Endothelial cell (in vitro differentiated cells): ENCODE measurements at regions not wholly inside any gene's neighbourhood (a gene's known extent, or its start where the extent isn't known, plus 50 kb on each side); places are given as distances from the start of the nearest gene placed in this dataset.

Experiments used
- DNase-seq: peaks from one replicate; pipeline ENCODE4 v3.0.0; 2021; ENCODE audit warnings: low spot score
- H3K27ac Mint-ChIP-seq: one replicate; pipeline ENCODE4 v1.8.0; 2021; ENCODE audit warnings: mixed read lengths, inconsistent platforms; ENCODE audit not compliant: unreplicated experiment
- H3K27me3 Mint-ChIP-seq: one replicate; pipeline ENCODE4 v1.8.0; 2021; ENCODE audit warnings: mild to moderate bottlenecking, moderate library complexity, mixed read lengths, inconsistent platforms; ENCODE audit not compliant: unreplicated experiment
- H3K36me3 Mint-ChIP-seq: one replicate; pipeline ENCODE4 v1.8.0; 2021; ENCODE audit warnings: mild to moderate bottlenecking, low read depth, mixed read lengths, inconsistent platforms; ENCODE audit not compliant: unreplicated experiment
- H3K4me1 Mint-ChIP-seq: one replicate; pipeline ENCODE4 v1.8.0; 2021; ENCODE audit warnings: mild to moderate bottlenecking, mixed read lengths, inconsistent platforms; ENCODE audit not compliant: unreplicated experiment
- H3K4me3 Mint-ChIP-seq: one replicate; pipeline ENCODE4 v1.8.0; 2021; ENCODE audit warnings: mild to moderate bottlenecking, mixed read lengths, inconsistent platforms; ENCODE audit not compliant: unreplicated experiment
- H3K9me3 Mint-ChIP-seq: one replicate; pipeline ENCODE4 v1.8.0; 2021; ENCODE audit warnings: mixed read lengths, inconsistent platforms; ENCODE audit not compliant: unreplicated experiment
- CTCF ChIP-seq: fragments of 200-600 bp; sonication (generic); IDR thresholded peaks from one replicate; pipeline ENCODE4 v1.5.0; 2021; ENCODE audit warnings: antibody characterized with exemption; ENCODE audit not compliant: unreplicated experiment

- no peaks in the 10 kb centered on the region for H3K27me3 Mint-ChIP-seq
- H3K4me3 Mint-ChIP-seq = no peak overlapping the region
- no peak overlapping the region for H3K27ac Mint-ChIP-seq
- H3K4me1 Mint-ChIP-seq = no peaks in the 10 kb centered on the region
- DNase-seq = no peak
- TF ChIP-seq CTCF = no peak
- H3K9me3 Mint-ChIP-seq = no peaks in the 10 kb centered on the region
- H3K36me3 Mint-ChIP-seq = no peaks in the 10 kb centered on the region
These were observed 371.8 kb upstream of the RPS23 start for GRCh38 chr5:82649943-82650342.

- Mint-ChIP-seq H3K9me3 (no peaks in the 10 kb centered on the region), H3K36me3 (no peaks in the 10 kb centered on the region), H3K27me3 (no peaks in the 10 kb centered on the region), H3K4me3 (no peak overlapping the region), H3K27ac (no peak overlapping the region), H3K4me1 (peaks cover 2% of the 10 kb centered on the region)
- DNase-seq = no peak
- TF ChIP-seq CTCF = no peak
These were observed 366.6 kb upstream of the RPS23 start for GRCh38 chr5:82644766-82645165.

- H3K4me1 Mint-ChIP-seq = peaks cover 2% of the 10 kb centered on the region
- DNase-seq = no peak
- H3K9me3 Mint-ChIP-seq = no peaks in the 10 kb centered on the region
- no peak overlapping the region for H3K27ac Mint-ChIP-seq
- TF ChIP-seq CTCF = no peak
- H3K27me3 Mint-ChIP-seq = no peaks in the 10 kb centered on the region
- no peak overlapping the region for H3K4me3 Mint-ChIP-seq
- no peaks in the 10 kb centered on the region for H3K36me3 Mint-ChIP-seq
These were observed 366.1 kb upstream of the RPS23 start for GRCh38 chr5:82644229-82644628.

GRCh38 chr5:82642313-82642712 lies 364.2 kb upstream of the RPS23 start:
- H3K27ac Mint-ChIP-seq = no peak overlapping the region
- no peak overlapping the region for H3K4me3 Mint-ChIP-seq
- H3K4me1 Mint-ChIP-seq = peaks cover 2% of the 10 kb centered on the region
- TF ChIP-seq CTCF = no peak
- no peaks in the 10 kb centered on the region for H3K27me3 Mint-ChIP-seq
- H3K36me3 Mint-ChIP-seq = no peaks in the 10 kb centered on the region
- DNase-seq = no peak
- H3K9me3 Mint-ChIP-seq = no peaks in the 10 kb centered on the region

GRCh38 chr5:82641331-82642003 lies 363.3 kb upstream of the RPS23 start:
- H3K4me1 Mint-ChIP-seq = peaks cover 2% of the 10 kb centered on the region
- H3K27ac Mint-ChIP-seq = no peak overlapping the region
- no peaks in the 10 kb centered on the region for H3K27me3 Mint-ChIP-seq
- DNase-seq = peak; percentile 41
- H3K9me3 Mint-ChIP-seq = no peaks in the 10 kb centered on the region
- peak; percentile 50 for TF ChIP-seq CTCF
- no peaks in the 10 kb centered on the region for H3K36me3 Mint-ChIP-seq
- no peak overlapping the region for H3K4me3 Mint-ChIP-seq
